ENCODE measurements at regions not wholly inside any gene's neighbourhood (a gene's known extent, or its start where the extent isn't known, plus 50 kb on each side); places are given as distances from the start of the nearest gene placed in this dataset.

GRCh38 chr2:45209302-45209701 is 200.1 kb upstream of the SIX2 start:
- Histone ChIP-seq H2AFZ (ENCODE audit: low read depth, low read length) (no peak overlapping the region), H3K27me3 (ENCODE audit: insufficient read depth, low read depth, low read length) (no peaks in the 10 kb centered on the region), H4K20me1 (ENCODE audit: insufficient read depth) (no peaks in the 10 kb centered on the region), H3F3A (ENCODE audit: insufficient read depth, low read length, poor library complexity, severe bottlenecking) (no peaks in the 10 kb centered on the region), H3K36me3 (ENCODE audit: insufficient read depth, low read length) (no peaks in the 10 kb centered on the region), H3K9me3 (ENCODE audit: low read length) (no peaks in the 10 kb centered on the region), H3K4me3 (ENCODE audit: low read length) (no peak overlapping the region), H3K9ac (ENCODE audit: low read length) (no peak overlapping the region), H3K4me2 (ENCODE audit: low read length) (no peak overlapping the region), H3K79me2 (replicated peaks; ENCODE audit: insufficient read depth, low read length) (no peaks in the 10 kb centered on the region), H3K27ac (ENCODE audit: low read length) (no peak overlapping the region), H3K9me2 (ENCODE audit: insufficient read depth, low read length) (no peaks in the 10 kb centered on the region)
- TF ChIP-seq TAF1 (IDR thresholded peaks at IDR 0.05; ENCODE audit: low read depth) = no peak
- no peak for TF ChIP-seq EP300 (conservative IDR thresholded peaks at IDR 0.05; ENCODE audit: poor library complexity, severe bottlenecking)
- TF ChIP-seq POLR2AphosphoS5 (IDR thresholded peaks at IDR 0.05) = no peak
- TF ChIP-seq REST (IDR thresholded peaks at IDR 0.05; ENCODE audit: borderline replicate concordance) = no peak
- no peak for TF ChIP-seq RAD21 (conservative IDR thresholded peaks at IDR 0.05)
- no peak for TF ChIP-seq EZH2 (IDR thresholded peaks at IDR 0.05; ENCODE audit: borderline replicate concordance, insufficient read depth, low read length, poor library complexity, severe bottlenecking)
- no peak for TF ChIP-seq SMC3 (conservative IDR thresholded peaks at IDR 0.05; ENCODE audit: poor library complexity)
- TF ChIP-seq CTCF (IDR thresholded peaks at IDR 0.05; ENCODE audit: poor library complexity, severe bottlenecking) = no peak
- no peak for TF ChIP-seq MXI1 (conservative IDR thresholded peaks at IDR 0.05; ENCODE audit: poor library complexity, severe bottlenecking)

- Histone ChIP-seq H2AFZ (ENCODE audit: low read depth, low read length) (no peak overlapping the region), H3K79me2 (replicated peaks; ENCODE audit: insufficient read depth, low read length) (no peaks in the 10 kb centered on the region), H4K20me1 (ENCODE audit: insufficient read depth) (no peaks in the 10 kb centered on the region), H3F3A (ENCODE audit: insufficient read depth, low read length, poor library complexity, severe bottlenecking) (no peaks in the 10 kb centered on the region), H3K27ac (ENCODE audit: low read length) (no peak overlapping the region), H3K4me3 (ENCODE audit: low read length) (no peak overlapping the region), H3K36me3 (ENCODE audit: insufficient read depth, low read length) (no peaks in the 10 kb centered on the region), H3K4me2 (ENCODE audit: low read length) (no peak overlapping the region), H3K9me2 (ENCODE audit: insufficient read depth, low read length) (no peaks in the 10 kb centered on the region), H3K9ac (ENCODE audit: low read length) (no peak overlapping the region), H3K27me3 (ENCODE audit: insufficient read depth, low read depth, low read length) (no peaks in the 10 kb centered on the region), H3K9me3 (ENCODE audit: low read length) (no peaks in the 10 kb centered on the region)
- TF ChIP-seq CTCF (IDR thresholded peaks at IDR 0.05; ENCODE audit: poor library complexity, severe bottlenecking) = no peak
- TF ChIP-seq POLR2AphosphoS5 (IDR thresholded peaks at IDR 0.05) = no peak
- no peak for TF ChIP-seq EP300 (conservative IDR thresholded peaks at IDR 0.05; ENCODE audit: poor library complexity, severe bottlenecking)
- TF ChIP-seq EZH2 (IDR thresholded peaks at IDR 0.05; ENCODE audit: borderline replicate concordance, insufficient read depth, low read length, poor library complexity, severe bottlenecking) = no peak
- TF ChIP-seq TAF1 (IDR thresholded peaks at IDR 0.05; ENCODE audit: low read depth) = no peak
- TF ChIP-seq MXI1 (conservative IDR thresholded peaks at IDR 0.05; ENCODE audit: poor library complexity, severe bottlenecking) = no peak
- TF ChIP-seq REST (IDR thresholded peaks at IDR 0.05; ENCODE audit: borderline replicate concordance) = no peak
These were observed 197.8 kb upstream of the SIX2 start for GRCh38 chr2:45207101-45207500.
